SH-SY5Y (cell line): ENCODE measurements at regions not wholly inside any gene's neighbourhood (a gene's known extent, or its start where the extent isn't known, plus 50 kb on each side); places are given as distances from the start of the nearest gene placed in this dataset.

Experiments
- GATA2 ChIP-seq: IDR thresholded peaks from 2 replicates; pipeline ENCODE4 v1.6.1; 2011; ENCODE audit warnings: mild to moderate bottlenecking, low read depth, low read length
- GATA3 ChIP-seq: IDR thresholded peaks from 2 replicates; pipeline ENCODE4 v1.6.1; 2011; ENCODE audit warnings: low read depth, mild to moderate bottlenecking, low read length, moderate library complexity

- TF ChIP-seq GATA2 (no peak), GATA3 (no peak)
These were observed 263.5 kb upstream of the ALG10B start for GRCh38 chr12:38053113-38053512.
